ENCODE measurements at regions not wholly inside any gene's neighbourhood (a gene's known extent, or its start where the extent isn't known, plus 50 kb on each side); places are given as distances from the start of the nearest gene placed in this dataset.
"Not testable (repeated sequence)": the region's sequence is repeated elsewhere in the genome, so short reads cannot be mapped to it uniquely, and the experiment has no call there.

GRCh38 chr11:103812680-103813079 is 223.8 kb upstream of the DDI1 start:
- no peak for DNase-seq

- DNase-seq, result not testable (repeated sequence)
These were observed 216.1 kb upstream of the DDI1 start for GRCh38 chr11:103820345-103820744.

GRCh38 chr11:103824116-103824515 is 212.3 kb upstream of the DDI1 start:
- DNase-seq, result no peak

- DNase-seq, result no peak
These were observed 211.0 kb upstream of the DDI1 start for GRCh38 chr11:103825469-103825868.

GRCh38 chr11:103826856-103827255 is 209.6 kb upstream of the DDI1 start:
- no peak for DNase-seq

GRCh38 chr11:103829596-103829995 is 206.8 kb upstream of the DDI1 start:
- DNase-seq, result no peak

- DNase-seq, result no peak
These were observed 206.2 kb upstream of the DDI1 start for GRCh38 chr11:103830205-103830604.

- no peak for DNase-seq
These were observed 203.7 kb upstream of the DDI1 start for GRCh38 chr11:103832762-103833161.

GRCh38 chr11:103842191-103842590 is 194.2 kb upstream of the DDI1 start:
- no peak for DNase-seq

- no peak for DNase-seq
These were observed 193.6 kb upstream of the DDI1 start for GRCh38 chr11:103842795-103843194.

- DNase-seq, result no peak
These were observed 191.9 kb upstream of the DDI1 start for GRCh38 chr11:103844327-103845215.

GRCh38 chr11:103845331-103845730 is 191.1 kb upstream of the DDI1 start:
- no peak for DNase-seq

- no peak for DNase-seq
These were observed 187.8 kb upstream of the DDI1 start for GRCh38 chr11:103848686-103849085.

GRCh38 chr11:103849366-103849765 is 187.1 kb upstream of the DDI1 start:
- DNase-seq, result no peak

GRCh38 chr11:103850419-103851165 is 185.8 kb upstream of the DDI1 start:
- DNase-seq, result no peak

GRCh38 chr11:103851166-103851651 is 185.2 kb upstream of the DDI1 start:
- DNase-seq, result no peak
